GM19467 (cell line): ENCODE measurements at regions not wholly inside any gene's neighbourhood (a gene's known extent, or its start where the extent isn't known, plus 50 kb on each side); places are given as distances from the start of the nearest gene placed in this dataset.
"Not testable (repeated sequence)": the region's sequence is repeated elsewhere in the genome, so short reads cannot be mapped to it uniquely, and the experiment has no call there.

Experiments used
- ATAC-seq: cut with Tn5 transposase; IDR thresholded peaks from one replicate; pipeline ENCODE4 v1.9.1; 2021; ENCODE audit warnings: mild to moderate bottlenecking, moderate library complexity; ENCODE audit not compliant: unreplicated experiment

GRCh38 chr16:87041286-87041685, 275.9 kb downstream of the C16orf95 start:
- no peak for ATAC-seq

GRCh38 chr16:87042551-87043230, 274.5 kb downstream of the C16orf95 start:
- no peak for ATAC-seq

- ATAC-seq: no peak
Observed at GRCh38 chr16:87043231-87044031, 273.8 kb downstream of the C16orf95 start.

GRCh38 chr16:87044032-87044382, 273.2 kb downstream of the C16orf95 start:
- no peak for ATAC-seq

GRCh38 chr16:87044829-87045228, 272.4 kb downstream of the C16orf95 start:
- ATAC-seq: no peak

GRCh38 chr16:87045466-87046216, 271.6 kb downstream of the C16orf95 start:
- no peak for ATAC-seq

- no peak for ATAC-seq
Observed at GRCh38 chr16:87046235-87046634, 271.0 kb downstream of the C16orf95 start.

- no peak for ATAC-seq
Observed at GRCh38 chr16:87047221-87048037, 269.8 kb downstream of the C16orf95 start.

- no peak for ATAC-seq
Observed at GRCh38 chr16:87048038-87048729, 269.0 kb downstream of the C16orf95 start.

- no peak for ATAC-seq
Observed at GRCh38 chr16:87048730-87049115, 268.5 kb downstream of the C16orf95 start.

- not testable (repeated sequence) for ATAC-seq
Observed at GRCh38 chr16:87049216-87049615, 268.0 kb downstream of the C16orf95 start.

- no peak for ATAC-seq
Observed at GRCh38 chr16:87050142-87050541, 267.1 kb downstream of the C16orf95 start.

GRCh38 chr16:87051526-87052320, 265.5 kb downstream of the C16orf95 start:
- ATAC-seq: no peak

GRCh38 chr16:87052506-87052905, 264.7 kb downstream of the C16orf95 start:
- ATAC-seq: no peak

GRCh38 chr16:87053016-87053982, 263.9 kb downstream of the C16orf95 start:
- no peak for ATAC-seq

GRCh38 chr16:87054154-87054553, 263.0 kb downstream of the C16orf95 start:
- ATAC-seq: no peak

- no peak for ATAC-seq
Observed at GRCh38 chr16:87054856-87055255, 262.3 kb downstream of the C16orf95 start.

- ATAC-seq: no peak
Observed at GRCh38 chr16:87056083-87056482, 261.1 kb downstream of the C16orf95 start.
